IMR-90 (cell line): ENCODE measurements at regions not wholly inside any gene's neighbourhood (a gene's known extent, or its start where the extent isn't known, plus 50 kb on each side); places are given as distances from the start of the nearest gene placed in this dataset.

ENCODE experiments used
- ATAC-seq: fragments of 200-7000 bp; cut with Tn5 transposase; 2 replicates; pipeline ENCODE4 v1.9.1; 2020; ENCODE audit warnings: low read depth, mild to moderate bottlenecking, moderate library complexity
- BruUV-seq: library from RNA; stranded (reverse); fragments of 400-500 nt; replicated peaks from 2 replicates; lab custom pipeline; 2021; lab: Mats Ljungman, UMichigan
- CTCF ChIA-PET: fragments of 300-600 bp; formaldehyde crosslinking; extraction: SDS; loops from one replicate; lab custom pipeline; 2021; ENCODE audit warnings: antibody characterized with exemption; lab: Yijun Ruan, JAX
- POLR2A ChIA-PET: fragments of 300-600 bp; sonication (Branson Sonifier 250); formaldehyde crosslinking; loops from one replicate; lab custom pipeline; 2022; ENCODE audit warnings: antibody characterized with exemption; ENCODE audit not compliant: unreplicated experiment; lab: Charles Lee
- DNase-seq: peaks from one replicate; pipeline ENCODE4 v3.0.0; 2013
- H2AFZ ChIP-seq: replicated peaks from 2 replicates; pipeline ENCODE3; 2013; ENCODE audit warnings: low read length, mild to moderate bottlenecking; ENCODE audit not compliant: poor library complexity
- H2AK5ac ChIP-seq: 2 replicates; pipeline ENCODE4 v1.6.1; 2013; ENCODE audit warnings: low read depth, low read length, inconsistent platforms
- H2AK9ac ChIP-seq: replicated peaks from 2 replicates; pipeline ENCODE3; 2013; ENCODE audit warnings: mild to moderate bottlenecking, low read depth, low read length, moderate library complexity; ENCODE audit not compliant: poor library complexity
- H2BK120ac ChIP-seq: 2 replicates; pipeline ENCODE4 v1.6.1; 2013; ENCODE audit warnings: low read depth, low read length, inconsistent platforms
- H2BK15ac ChIP-seq: 3 replicates; pipeline ENCODE4 v1.6.1; 2013; ENCODE audit warnings: low read depth, low read length, inconsistent platforms
- H2BK20ac ChIP-seq: 2 replicates; pipeline ENCODE4 v1.6.1; 2013; ENCODE audit warnings: low read depth, mild to moderate bottlenecking, inconsistent platforms, low read length, moderate library complexity
- H2BK5ac ChIP-seq: 2 replicates; pipeline ENCODE4 v1.6.1; 2013; ENCODE audit warnings: mild to moderate bottlenecking, low read depth, low read length, inconsistent platforms; ENCODE audit not compliant: poor library complexity, severe bottlenecking
- H3K14ac ChIP-seq: replicated peaks from 2 replicates; pipeline ENCODE4 v1.6.1; 2013; ENCODE audit warnings: low read depth, low read length, inconsistent platforms
- H3K18ac ChIP-seq: 2 replicates; pipeline ENCODE4 v1.6.1; 2013; ENCODE audit warnings: low read depth, low read length, control low read depth
- H3K23ac ChIP-seq: 2 replicates; pipeline ENCODE4 v1.6.1; 2013; ENCODE audit warnings: low read depth, low read length, inconsistent platforms
- H3K27ac ChIP-seq: 2 replicates; pipeline ENCODE4 v1.5.1; 2013; ENCODE audit warnings: mild to moderate bottlenecking, control low read depth, low read length; ENCODE audit not compliant: insufficient read depth
- H3K27me3 ChIP-seq: 2 replicates; pipeline ENCODE4 v1.6.1; 2013; ENCODE audit warnings: low read length; ENCODE audit not compliant: control insufficient read depth, insufficient read depth
- H3K36me3 ChIP-seq: 2 replicates; pipeline ENCODE4 v1.6.1; 2013; ENCODE audit warnings: low read length, mixed read lengths; ENCODE audit not compliant: control insufficient read depth, insufficient read depth
- H3K4ac ChIP-seq: 2 replicates; pipeline ENCODE4 v1.6.1; 2013; ENCODE audit warnings: low read depth, low read length, inconsistent platforms
- H3K4me1 ChIP-seq: 2 replicates; pipeline ENCODE4 v1.6.1; 2013; ENCODE audit warnings: low read length, mixed read lengths; ENCODE audit not compliant: control insufficient read depth, insufficient read depth
- H3K4me2 ChIP-seq: 2 replicates; pipeline ENCODE4 v1.6.1; 2013; ENCODE audit warnings: low read depth, mild to moderate bottlenecking, control low read depth, low read length, moderate library complexity
- H3K4me3 ChIP-seq: 2 replicates; pipeline ENCODE4 v1.5.1; 2013; ENCODE audit warnings: low read depth, mild to moderate bottlenecking, control low read depth, low read length, moderate library complexity; ENCODE audit not compliant: insufficient read depth
- H3K56ac ChIP-seq: 2 replicates; pipeline ENCODE4 v1.6.1; 2013; ENCODE audit warnings: low read length, inconsistent platforms; ENCODE audit not compliant: insufficient read depth; ENCODE audit errors: extremely low read depth
- H3K79me1 ChIP-seq, 2 experiments: 2 replicates each; pipeline ENCODE4 v1.6.1; 2013; ENCODE audit warnings: low read length in 2 of 2, inconsistent platforms in 1 of 2, low read depth in 1 of 2
- H3K9ac ChIP-seq: 2 replicates; pipeline ENCODE4 v1.6.1; 2013; ENCODE audit warnings: low read depth, low read length, control low read depth
- H3K9me1 ChIP-seq: 2 replicates; pipeline ENCODE4 v1.6.1; 2013; ENCODE audit warnings: low read length, inconsistent platforms; ENCODE audit not compliant: insufficient read depth
- H3K9me3 ChIP-seq: 2 replicates; pipeline ENCODE4 v1.6.1; 2013; ENCODE audit warnings: low read length; ENCODE audit not compliant: control insufficient read depth, insufficient read depth
- H4K20me1 ChIP-seq: 2 replicates; pipeline ENCODE4 v1.6.1; 2013; ENCODE audit warnings: low read length, inconsistent platforms; ENCODE audit not compliant: insufficient read depth
- H4K5ac ChIP-seq: 2 replicates; pipeline ENCODE4 v1.6.1; 2013; ENCODE audit warnings: mild to moderate bottlenecking, low read depth, low read length, control low read depth
- H4K8ac ChIP-seq, 2 experiments: 2 replicates each; pipeline ENCODE4 v1.6.1; 2013; ENCODE audit warnings: low read depth in 2 of 2, low read length in 2 of 2, control low read depth in 1 of 2, inconsistent platforms in 1 of 2
- H4K91ac ChIP-seq: 2 replicates; pipeline ENCODE4 v1.6.1; 2013; ENCODE audit warnings: low read depth, low read length, inconsistent platforms; ENCODE audit not compliant: insufficient read depth
- BHLHE40 ChIP-seq: fragments of 150-350 bp; IDR thresholded peaks from 2 replicates; pipeline ENCODE4 v1.6.1; 2016; ENCODE audit warnings: mild to moderate bottlenecking, low read depth, low read length
- CEBPB ChIP-seq: IDR thresholded peaks from 2 replicates; pipeline ENCODE4 v1.6.1; 2012; ENCODE audit warnings: low read depth, low read length, improper control_type of control experiment
- CHD1 ChIP-seq: IDR thresholded peaks from 2 replicates; pipeline ENCODE4 v1.6.1; 2012; ENCODE audit warnings: low read depth, low read length, improper control_type of control experiment
- CTCF ChIP-seq: conservative IDR thresholded peaks from 2 replicates; pipeline ENCODE4 v1.5.1; 2012; ENCODE audit warnings: mild to moderate bottlenecking, low read depth, low read length, improper control_type of control experiment
- ELK1 ChIP-seq: fragments of 150-350 bp; IDR thresholded peaks from 2 replicates; pipeline ENCODE4 v1.6.1; 2016; ENCODE audit warnings: low read depth, mild to moderate bottlenecking, low read length, moderate library complexity, borderline replicate concordance
- FOS ChIP-seq: fragments of 150-350 bp; IDR thresholded peaks from 2 replicates; pipeline ENCODE4 v1.6.1; 2016; ENCODE audit warnings: low read depth, low read length
- MAFK ChIP-seq: IDR thresholded peaks from 2 replicates; pipeline ENCODE4 v1.6.1; 2012; ENCODE audit warnings: low read depth, low read length, improper control_type of control experiment
- MAZ ChIP-seq: IDR thresholded peaks from 2 replicates; pipeline ENCODE4 v1.6.1; 2012; ENCODE audit warnings: low read depth, mild to moderate bottlenecking, low read length, improper control_type of control experiment, moderate library complexity, borderline replicate concordance
- MXI1 ChIP-seq: IDR thresholded peaks from 2 replicates; pipeline ENCODE4 v1.6.1; 2012; ENCODE audit warnings: low read depth, mild to moderate bottlenecking, low read length, moderate library complexity, borderline replicate concordance
- NFE2L2 ChIP-seq: fragments of 150-350 bp; IDR thresholded peaks from 2 replicates; pipeline ENCODE4 v1.6.1; 2016; ENCODE audit warnings: low read depth, mild to moderate bottlenecking, low read length
- POLR2A ChIP-seq: IDR thresholded peaks from 2 replicates; pipeline ENCODE4 v1.6.1; 2012; ENCODE audit warnings: mild to moderate bottlenecking, low read depth, low read length
- RAD21 ChIP-seq: IDR thresholded peaks from 2 replicates; pipeline ENCODE4 v1.6.1; 2012; ENCODE audit warnings: low read length, improper control_type of control experiment
- RCOR1 ChIP-seq: IDR thresholded peaks from 2 replicates; pipeline ENCODE4 v1.6.1; 2012; ENCODE audit warnings: mild to moderate bottlenecking, low read length, improper control_type of control experiment; ENCODE audit not compliant: insufficient replicate concordance
- RFX5 ChIP-seq: IDR thresholded peaks from 2 replicates; pipeline ENCODE4 v1.8.0; 2012; ENCODE audit warnings: low read depth, mild to moderate bottlenecking, low read length, moderate library complexity
- SMC3 ChIP-seq: fragments of 150-350 bp; IDR thresholded peaks from 2 replicates; pipeline ENCODE4 v1.6.1; 2016; ENCODE audit warnings: low read depth, mild to moderate bottlenecking, antibody characterized with exemption, low read length, moderate library complexity
- USF2 ChIP-seq: fragments of 150-350 bp; IDR thresholded peaks from 2 replicates; pipeline ENCODE4 v1.6.1; 2017; ENCODE audit warnings: mild to moderate bottlenecking, antibody characterized with exemption, low read length, low read depth
- WGBS, 2 experiments: methylation state at CpG; one replicate each; pipeline versions ENCODE4 v1.1.5 to v1.1.7; 2013; ENCODE audit warnings: missing lambda C conversion rate in 2 of 2; ENCODE audit not compliant: insufficient read length in 1 of 2; ENCODE audit errors: extremely low coverage in 2 of 2; 5-methylcytosine and 5-hydroxymethylcytosine counted together
- dilution Hi-C: fragments of 300-500 bp; cut with HindIII; formaldehyde crosslinking; loops from one replicate; pipeline ENCODE4 v1.14.3; 2018; ENCODE audit warnings: low sequenced_read_pairs; ENCODE audit not compliant: unreplicated experiment
- in situ Hi-C: fragments of 300-500 bp; cut with MboI; formaldehyde crosslinking; loops from 3 replicates; pipeline ENCODE4 v1.14.3; 2019; ENCODE audit warnings: low sequenced_read_pairs, inconsistent platforms, mixed read lengths
- intact Hi-C: fragments of 100-400 bp; cut with micrococcal nuclease; formaldehyde crosslinking; loops from 2 replicates; pipeline ENCODE4 v1.10.0; 2022

- no peaks in the 10 kb centered on the region for H3K9me1 ChIP-seq
- no peaks in the 10 kb centered on the region for H3K4me1 ChIP-seq
- no peak overlapping the region for H3K4me3 ChIP-seq
- H3K14ac ChIP-seq, result no peak overlapping the region
- no peaks in the 10 kb centered on the region for H3K9me3 ChIP-seq
- no peaks in the 10 kb centered on the region for H4K20me1 ChIP-seq
- TF ChIP-seq NFE2L2 (no peak), RCOR1 (no peak), RAD21 (no peak), FOS (no peak), MXI1 (no peak), USF2 (no peak), MAZ (no peak), CEBPB (no peak), BHLHE40 (no peak), ELK1 (no peak), RFX5 (no peak), CHD1 (no peak), CTCF (no peak), SMC3 (no peak), POLR2A (no peak), MAFK (no peak)
- ChIA-PET CTCF (no interaction called here), POLR2A (no interaction called here)
- no TSS peak for BruUV-seq
- DNase-seq (no peak), ATAC-seq (no peak)
- H4K8ac ChIP-seq, result no peak overlapping the region
- intact Hi-C loops, result no loop called here
- no peak overlapping the region for H3K23ac ChIP-seq
- dilution Hi-C loops, result no loop called here
- no peak overlapping the region for H2AFZ ChIP-seq
- H3K27ac ChIP-seq, result no peak overlapping the region
- H2BK120ac ChIP-seq, result no peak overlapping the region
- H3K36me3 ChIP-seq, result no peaks in the 10 kb centered on the region
- no peak overlapping the region for H3K9ac ChIP-seq
- no CpG with 5 or more reads among the region's 2 CpGs for WGBS, 2 experiments
- H2AK5ac ChIP-seq, result no peak overlapping the region
- no peak overlapping the region for H3K56ac ChIP-seq
- no peak overlapping the region for H3K4me2 ChIP-seq
- in situ Hi-C loops, result no loop called here
- H2BK15ac ChIP-seq, result no peak overlapping the region
- H3K18ac ChIP-seq, result no peak overlapping the region
- H4K5ac ChIP-seq, result no peak overlapping the region
- H3K4ac ChIP-seq, result no peak overlapping the region
- H3K79me1 ChIP-seq, result no peaks in the 10 kb centered on the region
- H4K91ac ChIP-seq, result no peak overlapping the region
- H2BK20ac ChIP-seq, result no peak overlapping the region
- H3K27me3 ChIP-seq, result no peaks in the 10 kb centered on the region
- no peak overlapping the region for H2AK9ac ChIP-seq
- H2BK5ac ChIP-seq, result no peak overlapping the region
Observed at GRCh38 chr4:34371676-34372075, 1872.6 kb downstream of the ARAP2 start.
